ENCODE measurements at regions not wholly inside any gene's neighbourhood (a gene's known extent, or its start where the extent isn't known, plus 50 kb on each side); places are given as distances from the start of the nearest gene placed in this dataset.
"Not testable (repeated sequence)": the region's sequence is repeated elsewhere in the genome, so short reads cannot be mapped to it uniquely, and the experiment has no call there.

- peaks cover 3% of the 10 kb centered on the region for H3K9me3 Mint-ChIP-seq (ENCODE audit: low read depth)
- H3K27ac Mint-ChIP-seq: no peak overlapping the region
- no peak overlapping the region for H3K4me3 Mint-ChIP-seq (ENCODE audit: low read depth)
- no peaks in the 10 kb centered on the region for H3K36me3 Mint-ChIP-seq (ENCODE audit: insufficient read depth)
- peak; percentile 76 for TF ChIP-seq CTCF (IDR thresholded peaks at IDR 0.05; ENCODE audit: unreplicated experiment)
- peak; percentile 15 for DNase-seq (ENCODE audit: low spot score, unreplicated experiment)
- H3K4me1 Mint-ChIP-seq (ENCODE audit: low read depth): peaks cover 4% of the 10 kb centered on the region
- H3K27me3 Mint-ChIP-seq: no peaks in the 10 kb centered on the region
These were observed 900.0 kb upstream of the CDH10 start for GRCh38 chr5:25544652-25545249.

GRCh38 chr5:25540628-25541027, 895.9 kb upstream of the CDH10 start:
- Mint-ChIP-seq H3K27ac (no peak overlapping the region), H3K4me3 (ENCODE audit: low read depth) (no peak overlapping the region), H3K36me3 (ENCODE audit: insufficient read depth) (no peaks in the 10 kb centered on the region), H3K4me1 (ENCODE audit: low read depth) (peaks cover 4% of the 10 kb centered on the region), H3K27me3 (no peaks in the 10 kb centered on the region), H3K9me3 (ENCODE audit: low read depth) (peaks cover 1% of the 10 kb centered on the region)
- no peak for DNase-seq (ENCODE audit: low spot score, unreplicated experiment)
- no peak for TF ChIP-seq CTCF (IDR thresholded peaks at IDR 0.05; ENCODE audit: unreplicated experiment)

GRCh38 chr5:25539536-25539935, 894.8 kb upstream of the CDH10 start:
- Mint-ChIP-seq H3K36me3 (ENCODE audit: insufficient read depth) (no peaks in the 10 kb centered on the region), H3K27me3 (no peaks in the 10 kb centered on the region), H3K9me3 (ENCODE audit: low read depth) (no peaks in the 10 kb centered on the region), H3K4me1 (ENCODE audit: low read depth) (peaks cover 4% of the 10 kb centered on the region), H3K4me3 (ENCODE audit: low read depth) (no peak overlapping the region), H3K27ac (no peak overlapping the region)
- TF ChIP-seq CTCF (IDR thresholded peaks at IDR 0.05; ENCODE audit: unreplicated experiment): no peak
- no peak for DNase-seq (ENCODE audit: low spot score, unreplicated experiment)

- H3K4me3 Mint-ChIP-seq (ENCODE audit: low read depth); H3K27ac Mint-ChIP-seq; DNase-seq (ENCODE audit: low spot score, unreplicated experiment); H3K4me1 Mint-ChIP-seq (ENCODE audit: low read depth); H3K27me3 Mint-ChIP-seq; H3K9me3 Mint-ChIP-seq (ENCODE audit: low read depth); H3K36me3 Mint-ChIP-seq (ENCODE audit: insufficient read depth): not testable (repeated sequence)
These were observed 891.7 kb upstream of the CDH10 start for GRCh38 chr5:25536461-25536860.

- TF ChIP-seq CTCF (IDR thresholded peaks at IDR 0.05; ENCODE audit: unreplicated experiment): no peak
- no peak for DNase-seq (ENCODE audit: low spot score, unreplicated experiment)
- no peaks in the 10 kb centered on the region for H3K27me3 Mint-ChIP-seq
- no peaks in the 10 kb centered on the region for H3K36me3 Mint-ChIP-seq (ENCODE audit: insufficient read depth)
- no peaks in the 10 kb centered on the region for H3K4me1 Mint-ChIP-seq (ENCODE audit: low read depth)
- H3K27ac Mint-ChIP-seq: no peak overlapping the region
- H3K4me3 Mint-ChIP-seq (ENCODE audit: low read depth): no peak overlapping the region
- H3K9me3 Mint-ChIP-seq (ENCODE audit: low read depth): peaks cover 8% of the 10 kb centered on the region
These were observed 871.4 kb upstream of the CDH10 start for GRCh38 chr5:25516141-25516540.

- Mint-ChIP-seq H3K27ac (no peak overlapping the region), H3K4me3 (ENCODE audit: low read depth) (no peak overlapping the region), H3K27me3 (no peaks in the 10 kb centered on the region), H3K36me3 (ENCODE audit: insufficient read depth) (no peaks in the 10 kb centered on the region), H3K4me1 (ENCODE audit: low read depth) (no peaks in the 10 kb centered on the region), H3K9me3 (ENCODE audit: low read depth) (peaks cover 10% of the 10 kb centered on the region)
- no peak for DNase-seq (ENCODE audit: low spot score, unreplicated experiment)
- no peak for TF ChIP-seq CTCF (IDR thresholded peaks at IDR 0.05; ENCODE audit: unreplicated experiment)
These were observed 870.7 kb upstream of the CDH10 start for GRCh38 chr5:25515525-25515924.

- H3K27me3 Mint-ChIP-seq; DNase-seq (ENCODE audit: low spot score, unreplicated experiment); H3K9me3 Mint-ChIP-seq (ENCODE audit: low read depth); H3K4me1 Mint-ChIP-seq (ENCODE audit: low read depth); H3K36me3 Mint-ChIP-seq (ENCODE audit: insufficient read depth); H3K4me3 Mint-ChIP-seq (ENCODE audit: low read depth): not testable (repeated sequence)
- H3K27ac Mint-ChIP-seq: peak overlapping the region; percentile 77
These were observed 865.9 kb upstream of the CDH10 start for GRCh38 chr5:25510692-25511091.

- H3K27me3 Mint-ChIP-seq; H3K27ac Mint-ChIP-seq; H3K36me3 Mint-ChIP-seq (ENCODE audit: insufficient read depth); DNase-seq (ENCODE audit: low spot score, unreplicated experiment); H3K4me3 Mint-ChIP-seq (ENCODE audit: low read depth): not testable (repeated sequence)
- H3K9me3 Mint-ChIP-seq (ENCODE audit: low read depth): peaks cover 12% of the 10 kb centered on the region
- peaks cover 11% of the 10 kb centered on the region for H3K4me1 Mint-ChIP-seq (ENCODE audit: low read depth)
These were observed 863.2 kb upstream of the CDH10 start for GRCh38 chr5:25508011-25508410.
